Testis (tissue), 2 donors: ENCODE measurements at regions not wholly inside any gene's neighbourhood (a gene's known extent, or its start where the extent isn't known, plus 50 kb on each side); places are given as distances from the start of the nearest gene placed in this dataset.
"Not testable (repeated sequence)": the region's sequence is repeated elsewhere in the genome, so short reads cannot be mapped to it uniquely, and the experiment has no call there.

Source experiments
- DNase-seq: peaks from one replicate; pipeline ENCODE4 v3.0.0-alpha.2; 2019
- H3K27ac ChIP-seq, 2 donors: fragments of 200-600 bp; sonication (generic); one replicate each; pipeline ENCODE4 v1.5.1; 2019
- H3K27me3 ChIP-seq: fragments of 200-600 bp; sonication (generic); one replicate; pipeline ENCODE4 v1.5.1; 2019
- H3K36me3 ChIP-seq: fragments of 200-600 bp; sonication (generic); one replicate; pipeline ENCODE4 v1.5.1; 2017; ENCODE audit warnings: low read depth; ENCODE audit errors: missing control alignments
- H3K4me1 ChIP-seq: fragments of 200-600 bp; sonication (generic); one replicate; pipeline ENCODE4 v1.5.1; 2019
- H3K4me3 ChIP-seq, 2 donors: fragments of 200-600 bp; sonication (generic); one replicate each; pipeline ENCODE4 v1.5.1; 2017 to 2019
- H3K9me3 ChIP-seq: fragments of 200-600 bp; sonication (generic); one replicate; pipeline ENCODE4 v1.5.1; 2017
- CTCF ChIP-seq, 3 experiments: fragments of 450-650 bp in 2 of 3; fragments of 200-600 bp in 1 of 3; sonication (generic) in 1 of 3; IDR thresholded peaks; one replicate each; pipeline ENCODE4 v1.5.1; 2016 to 2019; ENCODE audit warnings: antibody characterized with exemption in 3 of 3, mild to moderate bottlenecking in 2 of 3, moderate library complexity in 1 of 3
- POLR2A ChIP-seq: fragments of 450-650 bp; IDR thresholded peaks from one replicate; pipeline ENCODE4 v1.6.1; 2017; ENCODE audit warnings: antibody characterized with exemption, mild to moderate bottlenecking, moderate library complexity
- WGBS, 2 donors: methylation state at CpG; one replicate each; pipeline ENCODE4 v1.1.5; 2018; 5-methylcytosine and 5-hydroxymethylcytosine counted together
- intact Hi-C: fragments of 100-400 bp; cut with DNase I; formaldehyde crosslinking; loops from one replicate; pipeline ENCODE4 v1.15.1; 2023; ENCODE audit warnings: low total_unique reads

- TF ChIP-seq POLR2A (no peak), CTCF (IDR thresholded peaks at IDR 0.05) (no peak)
- intact Hi-C loops: no loop called here
- WGBS, 2 donors: 78% methylated on average over 7 of the region's 7 CpGs
These were observed 96.1 kb upstream of the IFNG-AS1 start for GRCh38 chr12:67893022-67893580.

GRCh38 chr12:67900418-67900817, 88.8 kb upstream of the IFNG-AS1 start:
- intact Hi-C loops, H3K36me3 ChIP-seq, H3K9me3 ChIP-seq, H3K27ac ChIP-seq, H3K4me1 ChIP-seq, H3K27me3 ChIP-seq, DNase-seq, H3K4me3 ChIP-seq: not testable (repeated sequence)
- 81 to 85% methylated on average over 12 to 13 of the region's 13 CpGs for WGBS, 2 donors

More at GRCh38 chr12:67893022-67893580, 96.1 kb upstream of the IFNG-AS1 start:
- Histone ChIP-seq H3K27me3 (no peaks in the 10 kb centered on the region), H3K36me3 (no peaks in the 10 kb centered on the region), H3K4me3 (no peak overlapping the region), H3K27ac (no peak overlapping the region), H3K9me3 (no peaks in the 10 kb centered on the region), H3K4me1 (no peaks in the 10 kb centered on the region)
- DNase-seq: no peak

- intact Hi-C loops: no loop called here
- Histone ChIP-seq H3K4me1 (no peaks in the 10 kb centered on the region), H3K27ac (no peak overlapping the region), H3K9me3 (no peaks in the 10 kb centered on the region), H3K36me3 (no peaks in the 10 kb centered on the region), H3K27me3 (no peaks in the 10 kb centered on the region), H3K4me3 (no peak overlapping the region)
- TF ChIP-seq CTCF (IDR thresholded peaks at IDR 0.05) (no peak), POLR2A (no peak)
- no peak for DNase-seq
- WGBS, 2 donors: 81 to 83% methylated on average over 4 of the region's 4 CpGs
These were observed 80.1 kb upstream of the IFNG-AS1 start for GRCh38 chr12:67909091-67909531.

GRCh38 chr12:67909681-67910080, 79.6 kb upstream of the IFNG-AS1 start:
- whole genome bisulfite sequencing, 2 donors: 63 to 78% methylated on average over 2 of the region's 2 CpGs

More at GRCh38 chr12:67909681-67910080, 79.6 kb upstream of the IFNG-AS1 start:
- H3K4me1 ChIP-seq: no peaks in the 10 kb centered on the region
- H3K9me3 ChIP-seq: no peaks in the 10 kb centered on the region
- no peaks in the 10 kb centered on the region for H3K36me3 ChIP-seq
- no peak overlapping the region for H3K27ac ChIP-seq
- intact Hi-C loops: no loop called here
- DNase-seq: no peak
- no peaks in the 10 kb centered on the region for H3K27me3 ChIP-seq
- H3K4me3 ChIP-seq: no peak overlapping the region
- TF ChIP-seq CTCF (IDR thresholded peaks at IDR 0.05) (no peak), POLR2A (no peak)
